ENCODE measurements at regions not wholly inside any gene's neighbourhood (a gene's known extent, or its start where the extent isn't known, plus 50 kb on each side); places are given as distances from the start of the nearest gene placed in this dataset.

- ATAC-seq, result no peak
- TF ChIP-seq OSR1 (CRISPR knock-in tag; IDR thresholded peaks at IDR 0.05), result no peak
- TF ChIP-seq TOX (CRISPR knock-in tag; IDR thresholded peaks at IDR 0.05; ENCODE audit: borderline replicate concordance), result no peak
- TF ChIP-seq GLIS3 (CRISPR knock-in tag; IDR thresholded peaks at IDR 0.05), result no peak
- TF ChIP-seq CSDC2 (CRISPR knock-in tag; IDR thresholded peaks at IDR 0.05), result no peak
- no peak for TF ChIP-seq SNAI2 (CRISPR knock-in tag; IDR thresholded peaks at IDR 0.05)
- TF ChIP-seq TCF4 (CRISPR knock-in tag; IDR thresholded peaks at IDR 0.05; ENCODE audit: borderline replicate concordance), result no peak
Measured at GRCh38 chr7:32326078-32326477, 164.1 kb downstream of the LSM5 start.

GRCh38 chr7:32323712-32324111 lies 166.5 kb downstream of the LSM5 start:
- ATAC-seq, result no peak
- no peak for TF ChIP-seq SNAI2 (CRISPR knock-in tag; IDR thresholded peaks at IDR 0.05)
- TF ChIP-seq ESRRG (CRISPR knock-in tag; IDR thresholded peaks at IDR 0.05), result no peak
- TF ChIP-seq ARNTL (CRISPR knock-in tag; IDR thresholded peaks at IDR 0.05; ENCODE audit: borderline replicate concordance, low read depth), result no peak
- no peak for TF ChIP-seq ZC3H10 (CRISPR knock-in tag; IDR thresholded peaks at IDR 0.05)
- TF ChIP-seq RARB (CRISPR knock-in tag; IDR thresholded peaks at IDR 0.05), result no peak
- TF ChIP-seq PATZ1 (CRISPR knock-in tag; IDR thresholded peaks at IDR 0.05; ENCODE audit: borderline replicate concordance), result no peak
- TF ChIP-seq TSHZ2 (CRISPR knock-in tag; IDR thresholded peaks at IDR 0.05), result no peak
- TF ChIP-seq ISL1 (CRISPR knock-in tag; IDR thresholded peaks at IDR 0.05), result no peak

GRCh38 chr7:32319012-32319382 lies 171.2 kb downstream of the LSM5 start:
- TF ChIP-seq TOX (CRISPR knock-in tag; IDR thresholded peaks at IDR 0.05; ENCODE audit: borderline replicate concordance) (no peak), PPARA (CRISPR knock-in tag; IDR thresholded peaks at IDR 0.05; ENCODE audit: borderline replicate concordance) (no peak), PATZ1 (CRISPR knock-in tag; IDR thresholded peaks at IDR 0.05; ENCODE audit: borderline replicate concordance) (no peak), CSDC2 (CRISPR knock-in tag; IDR thresholded peaks at IDR 0.05) (no peak), ZFP3 (CRISPR knock-in tag; IDR thresholded peaks at IDR 0.05) (no peak), ISL1 (CRISPR knock-in tag; IDR thresholded peaks at IDR 0.05) (no peak), ESRRG (CRISPR knock-in tag; IDR thresholded peaks at IDR 0.05) (no peak), CSRNP3 (CRISPR knock-in tag; IDR thresholded peaks at IDR 0.05) (no peak), ZC3H10 (CRISPR knock-in tag; IDR thresholded peaks at IDR 0.05) (no peak), ZNF565 (CRISPR knock-in tag; conservative IDR thresholded peaks at IDR 0.05; ENCODE audit: low read depth) (no peak), ZFP30 (CRISPR knock-in tag; IDR thresholded peaks at IDR 0.05) (no peak)
- ATAC-seq, result peak; percentile 22; the same call in 2 of the 3 replicates

DNA sequence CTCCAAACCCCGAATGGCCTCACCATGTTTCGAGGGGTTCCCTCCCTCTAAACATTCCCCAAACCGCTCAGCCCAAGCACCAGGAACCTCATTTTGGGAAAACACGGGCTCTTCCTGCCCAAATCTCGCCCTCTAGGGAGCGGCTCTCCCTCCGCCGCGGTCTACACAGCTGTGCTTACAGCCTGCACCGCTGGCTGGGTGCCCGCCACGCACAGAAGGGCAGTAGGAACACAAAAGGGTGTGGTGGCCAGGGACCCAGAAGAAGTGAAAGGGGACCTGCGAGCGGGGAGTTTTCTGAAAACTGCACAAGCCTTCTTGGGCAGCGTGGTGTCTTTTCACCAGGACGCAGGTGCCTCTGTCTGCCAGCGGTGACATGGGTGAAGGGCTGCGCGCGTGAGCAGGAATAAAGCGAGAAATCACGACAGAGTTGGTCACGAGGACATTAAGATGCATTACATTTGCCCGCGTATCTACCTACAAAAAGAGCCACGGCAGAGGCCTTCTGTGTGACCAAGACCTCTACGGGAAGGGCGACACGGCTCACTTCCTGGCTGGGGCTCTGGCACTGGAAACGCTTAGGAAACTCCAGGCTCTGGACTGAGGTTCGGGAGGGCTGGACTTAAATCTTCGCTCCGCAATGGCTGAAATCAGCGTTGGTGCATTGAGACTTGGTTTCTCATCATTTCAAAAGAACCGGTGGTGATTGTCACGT lies 171.7 kb downstream of the LSM5 start:
- peak; percentile 19; the same call in 1 of the 3 replicates for ATAC-seq
- TF ChIP-seq BACH2 (CRISPR knock-in tag; IDR thresholded peaks at IDR 0.05; ENCODE audit: borderline replicate concordance), result no peak
- no peak for TF ChIP-seq ZFP30 (CRISPR knock-in tag; IDR thresholded peaks at IDR 0.05)
- TF ChIP-seq TSHZ2 (CRISPR knock-in tag; IDR thresholded peaks at IDR 0.05), result no peak
- TF ChIP-seq, protein P1, sequence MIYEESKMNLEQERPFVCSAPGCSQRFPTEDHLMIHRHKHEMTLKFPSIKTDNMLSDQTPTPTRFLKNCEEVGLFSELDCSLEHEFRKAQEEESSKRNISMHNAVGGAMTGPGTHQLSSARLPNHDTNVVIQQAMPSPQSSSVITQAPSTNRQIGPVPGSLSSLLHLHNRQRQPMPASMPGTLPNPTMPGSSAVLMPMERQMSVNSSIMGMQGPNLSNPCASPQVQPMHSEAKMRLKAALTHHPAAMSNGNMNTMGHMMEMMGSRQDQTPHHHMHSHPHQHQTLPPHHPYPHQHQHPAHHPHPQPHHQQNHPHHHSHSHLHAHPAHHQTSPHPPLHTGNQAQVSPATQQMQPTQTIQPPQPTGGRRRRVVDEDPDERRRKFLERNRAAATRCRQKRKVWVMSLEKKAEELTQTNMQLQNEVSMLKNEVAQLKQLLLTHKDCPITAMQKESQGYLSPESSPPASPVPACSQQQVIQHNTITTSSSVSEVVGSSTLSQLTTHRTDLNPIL (CRISPR knock-in tag; IDR thresholded peaks at IDR 0.05; ENCODE audit: low read depth), result no peak
- no peak for TF ChIP-seq CSDC2 (CRISPR knock-in tag; IDR thresholded peaks at IDR 0.05)
- no peak for TF ChIP-seq ZFP3 (CRISPR knock-in tag; IDR thresholded peaks at IDR 0.05)
- TF ChIP-seq RARB (CRISPR knock-in tag; IDR thresholded peaks at IDR 0.05), result no peak
- TF ChIP-seq ZNF70 (CRISPR knock-in tag; IDR thresholded peaks at IDR 0.05), result no peak
